ENCODE measurements at regions not wholly inside any gene's neighbourhood (a gene's known extent, or its start where the extent isn't known, plus 50 kb on each side); places are given as distances from the start of the nearest gene placed in this dataset.

GRCh38 chr6:112683106-112683505 is 336.0 kb downstream of the RFPL4B start:
- TF ChIP-seq CEBPB (IDR thresholded peaks at IDR 0.05; ENCODE audit: low read depth) = no peak
- TF ChIP-seq POLR2A (IDR thresholded peaks at IDR 0.05; ENCODE audit: borderline replicate concordance, extremely low read depth, insufficient read depth, insufficient read length) = no peak
- TF ChIP-seq MAX (IDR thresholded peaks at IDR 0.05) = no peak
- no peak for TF ChIP-seq FOSL1 (IDR thresholded peaks at IDR 0.05; ENCODE audit: low read depth)
- TF ChIP-seq, protein P1, sequence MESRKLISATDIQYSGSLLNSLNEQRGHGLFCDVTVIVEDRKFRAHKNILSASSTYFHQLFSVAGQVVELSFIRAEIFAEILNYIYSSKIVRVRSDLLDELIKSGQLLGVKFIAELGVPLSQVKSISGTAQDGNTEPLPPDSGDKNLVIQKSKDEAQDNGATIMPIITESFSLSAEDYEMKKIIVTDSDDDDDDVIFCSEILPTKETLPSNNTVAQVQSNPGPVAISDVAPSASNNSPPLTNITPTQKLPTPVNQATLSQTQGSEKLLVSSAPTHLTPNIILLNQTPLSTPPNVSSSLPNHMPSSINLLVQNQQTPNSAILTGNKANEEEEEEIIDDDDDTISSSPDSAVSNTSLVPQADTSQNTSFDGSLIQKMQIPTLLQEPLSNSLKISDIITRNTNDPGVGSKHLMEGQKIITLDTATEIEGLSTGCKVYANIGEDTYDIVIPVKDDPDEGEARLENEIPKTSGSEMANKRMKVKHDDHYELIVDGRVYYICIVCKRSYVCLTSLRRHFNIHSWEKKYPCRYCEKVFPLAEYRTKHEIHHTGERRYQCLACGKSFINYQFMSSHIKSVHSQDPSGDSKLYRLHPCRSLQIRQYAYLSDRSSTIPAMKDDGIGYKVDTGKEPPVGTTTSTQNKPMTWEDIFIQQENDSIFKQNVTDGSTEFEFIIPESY (IDR thresholded peaks at IDR 0.05; ENCODE audit: extremely low read depth, insufficient replicate concordance, low read length) = no peak
- TF ChIP-seq, protein P2, sequence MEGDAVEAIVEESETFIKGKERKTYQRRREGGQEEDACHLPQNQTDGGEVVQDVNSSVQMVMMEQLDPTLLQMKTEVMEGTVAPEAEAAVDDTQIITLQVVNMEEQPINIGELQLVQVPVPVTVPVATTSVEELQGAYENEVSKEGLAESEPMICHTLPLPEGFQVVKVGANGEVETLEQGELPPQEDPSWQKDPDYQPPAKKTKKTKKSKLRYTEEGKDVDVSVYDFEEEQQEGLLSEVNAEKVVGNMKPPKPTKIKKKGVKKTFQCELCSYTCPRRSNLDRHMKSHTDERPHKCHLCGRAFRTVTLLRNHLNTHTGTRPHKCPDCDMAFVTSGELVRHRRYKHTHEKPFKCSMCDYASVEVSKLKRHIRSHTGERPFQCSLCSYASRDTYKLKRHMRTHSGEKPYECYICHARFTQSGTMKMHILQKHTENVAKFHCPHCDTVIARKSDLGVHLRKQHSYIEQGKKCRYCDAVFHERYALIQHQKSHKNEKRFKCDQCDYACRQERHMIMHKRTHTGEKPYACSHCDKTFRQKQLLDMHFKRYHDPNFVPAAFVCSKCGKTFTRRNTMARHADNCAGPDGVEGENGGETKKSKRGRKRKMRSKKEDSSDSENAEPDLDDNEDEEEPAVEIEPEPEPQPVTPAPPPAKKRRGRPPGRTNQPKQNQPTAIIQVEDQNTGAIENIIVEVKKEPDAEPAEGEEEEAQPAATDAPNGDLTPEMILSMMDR (IDR thresholded peaks at IDR 0.05 in 2 of 3, conservative IDR thresholded peaks at IDR 0.05 in 1 of 3; ENCODE audit: borderline replicate concordance in 1 of 3, insufficient read depth in 1 of 3, low read depth in 2 of 3, low read length in 2 of 3) = no peak
- TF ChIP-seq EZH2phosphoT487 (IDR thresholded peaks at IDR 0.05; ENCODE audit: borderline replicate concordance) = no peak
- TF ChIP-seq POLR2AphosphoS5 (IDR thresholded peaks at IDR 0.05; ENCODE audit: low read depth, low read length) = no peak
- no peak for TF ChIP-seq ZNF274 (IDR thresholded peaks at IDR 0.05; ENCODE audit: low read depth, low read length)
- no peak for TF ChIP-seq TCF7L2 (IDR thresholded peaks at IDR 0.05; ENCODE audit: borderline replicate concordance, extremely low read depth, insufficient read depth, insufficient read length)
- no peak for TF ChIP-seq EZH2 (IDR thresholded peaks at IDR 0.05)
- TF ChIP-seq SIN3A (IDR thresholded peaks at IDR 0.05; ENCODE audit: low read depth) = no peak
- no peak for TF ChIP-seq YY1 (IDR thresholded peaks at IDR 0.05; ENCODE audit: extremely low read depth, insufficient replicate concordance, low read depth, low read length)
- no peak for TF ChIP-seq ZFX (IDR thresholded peaks at IDR 0.05)
